OCI-LY3 (cell line): ENCODE measurements at regions not wholly inside any gene's neighbourhood (a gene's known extent, or its start where the extent isn't known, plus 50 kb on each side); places are given as distances from the start of the nearest gene placed in this dataset.
"Not testable (repeated sequence)": the region's sequence is repeated elsewhere in the genome, so short reads cannot be mapped to it uniquely, and the experiment has no call there.

Experiments used
- H2AFZ ChIP-seq: fragments of 200-600, 300-600 bp; shearing (Covaris generic); 2 replicates; pipeline ENCODE4 v1.6.0; 2014; ENCODE audit warnings: antibody characterized with exemption, low read depth, low read length
- H3K27ac ChIP-seq: fragments of 200-600, 300-600 bp; sonication (generic); 2 replicates; pipeline ENCODE4 v1.5.1; 2014; ENCODE audit warnings: mild to moderate bottlenecking, low read length, moderate library complexity, mixed read lengths
- H3K27me3 ChIP-seq: fragments of 200-600, 300-600 bp; sonication (generic); 2 replicates; pipeline ENCODE4 v1.6.1; 2014; ENCODE audit warnings: low read depth, low read length, mixed read lengths
- H3K36me3 ChIP-seq: fragments of 200-600, 300-600 bp; sonication (generic); replicated peaks from 2 replicates; pipeline ENCODE3; 2014; ENCODE audit warnings: low read depth, low read length, mixed read lengths
- H3K4me1 ChIP-seq: fragments of 300-600, 200-600 bp; sonication (generic); 2 replicates; pipeline ENCODE4 v1.6.1; 2014; ENCODE audit warnings: low read length, mixed read lengths
- H3K4me2 ChIP-seq: fragments of 200-600, 300-600 bp; sonication (generic); 2 replicates; pipeline ENCODE4 v1.6.1; 2014; ENCODE audit warnings: low read length, mixed read lengths
- H3K4me3 ChIP-seq: fragments of 300-600, 200-600 bp; sonication (generic); 2 replicates; pipeline ENCODE4 v1.5.1; 2014; ENCODE audit warnings: antibody characterized with exemption, mild to moderate bottlenecking, low read length, moderate library complexity
- H3K79me2 ChIP-seq: fragments of 300-600, 200-600 bp; shearing (Covaris generic); 2 replicates; pipeline ENCODE4 v1.6.1; 2014; ENCODE audit warnings: mild to moderate bottlenecking, low read length, mixed read lengths
- H3K9ac ChIP-seq: fragments of 300-600, 200-600 bp; shearing (Covaris generic); 2 replicates; pipeline ENCODE4 v1.6.0; 2014; ENCODE audit warnings: mild to moderate bottlenecking, low read length, moderate library complexity
- H3K9me3 ChIP-seq: fragments of 200-600, 300-600 bp; shearing (Covaris generic); 2 replicates; pipeline ENCODE4 v1.6.1; 2014; ENCODE audit warnings: low read length, mixed read lengths; ENCODE audit not compliant: insufficient read depth
- H4K20me1 ChIP-seq: fragments of 200-600, 300-600 bp; sonication (generic); 2 replicates; pipeline ENCODE4 v1.6.1; 2016; ENCODE audit warnings: low read length, mixed read lengths; ENCODE audit not compliant: insufficient read depth
- CTCF ChIP-seq: fragments of 200-600, 300-600 bp; sonication (generic); IDR thresholded peaks from 2 replicates; pipeline ENCODE4 v1.5.1; 2014; ENCODE audit warnings: antibody characterized with exemption, low read length, low read depth
- EZH2phosphoT487 ChIP-seq: fragments of 200-600 bp; shearing (Covaris generic); IDR thresholded peaks from 2 replicates; pipeline ENCODE4 v1.6.1; 2018; ENCODE audit warnings: antibody characterized with exemption, mixed run types, low read depth

GRCh38 chr1:102472520-102472919 is 475.8 kb upstream of the OLFM3 start:
- H3K4me1 ChIP-seq: no peaks in the 10 kb centered on the region
- no peak overlapping the region for H3K9ac ChIP-seq
- no peak overlapping the region for H3K4me3 ChIP-seq
- H3K9me3 ChIP-seq: no peaks in the 10 kb centered on the region
- no peak overlapping the region for H3K27ac ChIP-seq
- TF ChIP-seq EZH2phosphoT487 (no peak), CTCF (no peak)
- no peaks in the 10 kb centered on the region for H3K27me3 ChIP-seq
- H3K4me2 ChIP-seq: no peak overlapping the region
- no peaks in the 10 kb centered on the region for H3K36me3 ChIP-seq
- no peaks in the 10 kb centered on the region for H4K20me1 ChIP-seq
- H2AFZ ChIP-seq: no peak overlapping the region
- no peaks in the 10 kb centered on the region for H3K79me2 ChIP-seq

- Histone ChIP-seq H3K36me3 (no peaks in the 10 kb centered on the region), H3K79me2 (no peaks in the 10 kb centered on the region), H3K9me3 (no peaks in the 10 kb centered on the region), H3K4me1 (no peaks in the 10 kb centered on the region), H4K20me1 (no peaks in the 10 kb centered on the region), H3K9ac (no peak overlapping the region), H3K27me3 (no peaks in the 10 kb centered on the region), H3K27ac (no peak overlapping the region), H3K4me2 (no peak overlapping the region), H3K4me3 (no peak overlapping the region), H2AFZ (no peak overlapping the region)
- TF ChIP-seq CTCF (no peak), EZH2phosphoT487 (no peak)
Measured at GRCh38 chr1:102470767-102471166, 474.0 kb upstream of the OLFM3 start.

GRCh38 chr1:102466487-102466886 is 469.8 kb upstream of the OLFM3 start:
- H3K36me3 ChIP-seq: no peaks in the 10 kb centered on the region
- H3K9me3 ChIP-seq: no peaks in the 10 kb centered on the region
- no peaks in the 10 kb centered on the region for H4K20me1 ChIP-seq
- TF ChIP-seq EZH2phosphoT487 (no peak), CTCF (no peak)
- H3K4me3 ChIP-seq: no peak overlapping the region
- no peak overlapping the region for H3K27ac ChIP-seq
- H3K27me3 ChIP-seq: no peaks in the 10 kb centered on the region
- no peaks in the 10 kb centered on the region for H3K79me2 ChIP-seq
- H3K4me2 ChIP-seq: no peak overlapping the region
- no peak overlapping the region for H2AFZ ChIP-seq
- H3K9ac ChIP-seq: no peak overlapping the region
- no peaks in the 10 kb centered on the region for H3K4me1 ChIP-seq

GRCh38 chr1:102463328-102463727 is 466.6 kb upstream of the OLFM3 start:
- no peak overlapping the region for H3K27ac ChIP-seq
- H3K9ac ChIP-seq: no peak overlapping the region
- H4K20me1 ChIP-seq: no peaks in the 10 kb centered on the region
- no peaks in the 10 kb centered on the region for H3K79me2 ChIP-seq
- H3K36me3 ChIP-seq: no peaks in the 10 kb centered on the region
- no peak overlapping the region for H2AFZ ChIP-seq
- no peaks in the 10 kb centered on the region for H3K4me1 ChIP-seq
- TF ChIP-seq EZH2phosphoT487 (no peak), CTCF (no peak)
- H3K4me3 ChIP-seq: no peak overlapping the region
- H3K27me3 ChIP-seq: no peaks in the 10 kb centered on the region
- H3K4me2 ChIP-seq: no peak overlapping the region
- no peaks in the 10 kb centered on the region for H3K9me3 ChIP-seq

- H3K27me3 ChIP-seq, H3K4me2 ChIP-seq, H3K4me1 ChIP-seq, H3K36me3 ChIP-seq, H3K79me2 ChIP-seq, H3K9ac ChIP-seq, H3K27ac ChIP-seq, H4K20me1 ChIP-seq, H3K4me3 ChIP-seq, H3K9me3 ChIP-seq, H2AFZ ChIP-seq: not testable (repeated sequence)
Measured at GRCh38 chr1:102442317-102442716, 445.6 kb upstream of the OLFM3 start.
